Keratinocyte (primary cell): ENCODE measurements at regions not wholly inside any gene's neighbourhood (a gene's known extent, or its start where the extent isn't known, plus 50 kb on each side); places are given as distances from the start of the nearest gene placed in this dataset.

ENCODE experiments used
- DNase-seq: peaks from one replicate; pipeline ENCODE4 v3.0.0-alpha.2; 2011; ENCODE audit warnings: low read depth, missing footprints, low spot score
- FAIRE-seq: peaks from 2 replicates; lab custom pipeline; 2011; peaks lifted over from hg19 to GRCh38; lab: Jason Lieb, UNC
- H2AFZ ChIP-seq: 2 replicates; pipeline ENCODE4 v1.6.0; 2012; ENCODE audit warnings: low read length, control low read depth, inconsistent platforms; ENCODE audit not compliant: control insufficient read depth
- H3K27ac ChIP-seq: 2 replicates; pipeline ENCODE4 v1.5.1; 2011; ENCODE audit warnings: low read length; ENCODE audit not compliant: control insufficient read depth, insufficient read depth
- H3K27me3 ChIP-seq: 3 replicates; pipeline ENCODE4 v1.6.0; 2011; ENCODE audit warnings: low read length; ENCODE audit not compliant: control insufficient read depth, insufficient read depth; ENCODE audit errors: extremely low read depth
- H3K36me3 ChIP-seq, 2 experiments: 2 replicates in 1 of 2; 3 replicates in 1 of 2; pipeline ENCODE4 v1.5.1; 2011; ENCODE audit warnings: low read length in 2 of 2, mild to moderate bottlenecking in 1 of 2; ENCODE audit not compliant: control insufficient read depth in 2 of 2, insufficient read depth in 2 of 2; ENCODE audit errors: extremely low read depth in 1 of 2
- H3K4me1 ChIP-seq: 3 replicates; pipeline ENCODE4 v1.5.1; 2011; ENCODE audit warnings: low read length; ENCODE audit not compliant: control insufficient read depth, insufficient read depth; ENCODE audit errors: extremely low read depth
- H3K4me2 ChIP-seq: 3 replicates; pipeline ENCODE4 v1.6.0; 2011; ENCODE audit warnings: low read depth, low read length; ENCODE audit not compliant: control insufficient read depth, insufficient read depth; ENCODE audit errors: extremely low read depth
- H3K4me3 ChIP-seq, 3 experiments: fragments of 200-600 bp in 1 of 3; sonication (generic) in 1 of 3; 2 replicates in 2 of 3; 3 replicates in 1 of 3; pipeline ENCODE4 v1.5.1; 2011 to 2016; ENCODE audit warnings: low read length in 3 of 3, mild to moderate bottlenecking in 3 of 3, control low read depth in 2 of 3, inconsistent platforms in 1 of 3, low read depth in 1 of 3, mixed read lengths in 1 of 3, mixed run types in 1 of 3, moderate library complexity in 1 of 3; ENCODE audit not compliant: control insufficient read depth in 2 of 3, insufficient read depth in 2 of 3; ENCODE audit errors: extremely low read depth in 1 of 3
- H3K79me2 ChIP-seq: 2 replicates; pipeline ENCODE4 v1.6.0; 2012; ENCODE audit warnings: low read length; ENCODE audit not compliant: control insufficient read depth, insufficient read depth
- H3K9ac ChIP-seq: 3 replicates; pipeline ENCODE4 v1.6.0; 2011; ENCODE audit warnings: low read length; ENCODE audit not compliant: control insufficient read depth, insufficient read depth; ENCODE audit errors: extremely low read depth
- H3K9me1 ChIP-seq: 3 replicates; pipeline ENCODE4 v1.6.0; 2011; ENCODE audit warnings: low read length; ENCODE audit not compliant: control insufficient read depth, insufficient read depth; ENCODE audit errors: extremely low read depth
- H3K9me3 ChIP-seq: 2 replicates; pipeline ENCODE4 v1.5.1; 2012; ENCODE audit warnings: low read depth, low read length; ENCODE audit not compliant: control insufficient read depth
- H4K20me1 ChIP-seq: 3 replicates; pipeline ENCODE4 v1.6.0; 2011; ENCODE audit warnings: low read length; ENCODE audit not compliant: control insufficient read depth, insufficient read depth; ENCODE audit errors: extremely low read depth
- CTCF ChIP-seq, 3 experiments: IDR thresholded peaks in 1 of 3; conservative IDR thresholded peaks in 1 of 3; optimal IDR thresholded peaks in 1 of 3; 2 replicates in 2 of 3; 3 replicates in 1 of 3; pipeline versions ENCODE3 to v1.5.1; 2011; ENCODE audit warnings: low read length in 3 of 3, mild to moderate bottlenecking in 3 of 3, moderate library complexity in 2 of 3, control low read depth in 1 of 3, inconsistent platforms in 1 of 3; ENCODE audit not compliant: insufficient read depth in 2 of 3; ENCODE audit errors: extremely low read depth in 1 of 3
- EZH2 ChIP-seq: IDR thresholded peaks from one replicate; pipeline ENCODE4 v1.6.1; 2012; ENCODE audit warnings: inconsistent platforms, mild to moderate bottlenecking, low read length, moderate library complexity
- dilution Hi-C: fragments of 300-500 bp; cut with MboI; formaldehyde crosslinking; loops from one replicate; pipeline ENCODE4 v1.7.0; 2020; ENCODE audit warnings: low sequenced_read_pairs; ENCODE audit not compliant: extremely low pct_ligation_motif_present

- no peaks in the 10 kb centered on the region for H3K79me2 ChIP-seq
- H3K4me1 ChIP-seq = no peaks in the 10 kb centered on the region
- H3K9me1 ChIP-seq = no peaks in the 10 kb centered on the region
- no peak for TF ChIP-seq CTCF (optimal IDR thresholded peaks at IDR 0.05 in 1 of 3, IDR thresholded peaks at IDR 0.05 in 1 of 3, conservative IDR thresholded peaks at IDR 0.05 in 1 of 3; ENCODE audit: extremely low read depth in 1 of 3, insufficient read depth in 2 of 3, low read length in 3 of 3)
- TF ChIP-seq EZH2 = no peak
- no peaks in the 10 kb centered on the region for H3K9me3 ChIP-seq
- H3K36me3 ChIP-seq = no peaks in the 10 kb centered on the region
- H3K9ac ChIP-seq = no peak overlapping the region
- H3K4me2 ChIP-seq = no peak overlapping the region
- no peaks in the 10 kb centered on the region for H3K27me3 ChIP-seq
- no peaks in the 10 kb centered on the region for H4K20me1 ChIP-seq
- no peak for DNase-seq
- peak; percentile 51 for FAIRE-seq
- H2AFZ ChIP-seq = no peak overlapping the region
- no peak overlapping the region for H3K4me3 ChIP-seq
- dilution Hi-C loops = no loop called here
- no peak overlapping the region for H3K27ac ChIP-seq
Measured at GRCh38 chr16:50428116-50428515, 59.3 kb upstream of the BRD7 start.

- H3K27ac ChIP-seq = no peak overlapping the region
- no peak overlapping the region for H3K4me2 ChIP-seq
- no peaks in the 10 kb centered on the region for H3K9me3 ChIP-seq
- H3K27me3 ChIP-seq = no peaks in the 10 kb centered on the region
- H3K4me1 ChIP-seq = no peaks in the 10 kb centered on the region
- H3K36me3 ChIP-seq = no peaks in the 10 kb centered on the region
- FAIRE-seq (no peak), DNase-seq (no peak)
- dilution Hi-C loops = no loop called here
- H3K9me1 ChIP-seq = no peaks in the 10 kb centered on the region
- no peak overlapping the region for H3K9ac ChIP-seq
- no peaks in the 10 kb centered on the region for H3K79me2 ChIP-seq
- H2AFZ ChIP-seq = no peak overlapping the region
- TF ChIP-seq CTCF (optimal IDR thresholded peaks at IDR 0.05 in 1 of 3, IDR thresholded peaks at IDR 0.05 in 1 of 3, conservative IDR thresholded peaks at IDR 0.05 in 1 of 3; ENCODE audit: extremely low read depth in 1 of 3, insufficient read depth in 2 of 3, low read length in 3 of 3) (no peak), EZH2 (no peak)
- no peak overlapping the region for H3K4me3 ChIP-seq
- H4K20me1 ChIP-seq = no peaks in the 10 kb centered on the region
Measured at GRCh38 chr16:50427107-50427506, 58.3 kb upstream of the BRD7 start.
